Upper lobe of left lung (tissue), 4 donors: ENCODE measurements at regions not wholly inside any gene's neighbourhood (a gene's known extent, or its start where the extent isn't known, plus 50 kb on each side); places are given as distances from the start of the nearest gene placed in this dataset.

ENCODE experiments used
- POLR2A ChIP-seq, 4 donors: fragments of 450-650 bp; IDR thresholded peaks; one replicate each; pipeline ENCODE4 v1.5.1; 2016 to 2017; ENCODE audit warnings: antibody characterized with exemption in 4 of 4, mild to moderate bottlenecking in 2 of 4
- POLR2AphosphoS5 ChIP-seq, 2 donors: sonication (generic); formaldehyde crosslinking; IDR thresholded peaks; one replicate each; pipeline ENCODE4 v1.5.1; 2017; ENCODE audit warnings: antibody characterized with exemption in 2 of 2
- TF ChIP-seq, protein P1 (sequence below), 6 experiments: fragments of 450-650 bp in 4 of 6; fragments of 200-600 bp in 2 of 6; sonication (generic) in 2 of 6; IDR thresholded peaks; one replicate each; pipeline ENCODE4 v1.5.1; 2016 to 2019; ENCODE audit warnings: antibody characterized with exemption in 6 of 6

DNA sequence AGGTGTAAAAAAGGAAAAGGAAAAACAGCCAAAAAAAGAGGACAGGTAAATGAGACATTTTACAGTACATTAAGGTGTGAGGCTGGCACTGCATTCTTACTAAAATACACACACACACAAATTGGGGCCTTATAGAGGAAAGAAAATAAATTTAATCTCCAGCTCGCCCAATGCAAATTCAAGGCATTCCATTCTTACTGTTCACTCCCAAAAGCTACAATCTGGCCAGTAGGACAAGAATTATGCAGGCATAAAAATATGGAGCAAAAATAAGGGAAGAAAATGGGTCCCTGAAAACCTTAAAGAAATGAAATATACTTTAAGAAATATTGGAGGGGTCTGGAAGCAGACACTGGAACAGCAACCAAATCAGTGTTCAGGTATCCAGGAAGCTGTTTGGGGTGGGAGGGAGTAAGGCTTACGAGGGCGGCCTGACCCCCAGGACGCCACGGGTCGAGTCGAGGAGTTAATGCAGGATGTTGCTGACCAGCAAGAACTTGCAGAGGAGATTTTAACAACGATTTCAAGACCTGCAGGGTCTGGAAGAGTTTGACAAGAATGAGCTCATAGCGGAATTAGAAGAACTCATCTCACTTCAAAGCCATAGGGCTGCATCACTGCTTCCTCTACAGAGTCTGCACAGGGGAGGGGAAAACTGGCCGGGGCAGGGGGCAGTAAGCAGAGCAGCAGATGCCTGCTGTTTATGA is 245.5 kb downstream of the TBL1XR1 start:
- TF ChIP-seq, protein P1, sequence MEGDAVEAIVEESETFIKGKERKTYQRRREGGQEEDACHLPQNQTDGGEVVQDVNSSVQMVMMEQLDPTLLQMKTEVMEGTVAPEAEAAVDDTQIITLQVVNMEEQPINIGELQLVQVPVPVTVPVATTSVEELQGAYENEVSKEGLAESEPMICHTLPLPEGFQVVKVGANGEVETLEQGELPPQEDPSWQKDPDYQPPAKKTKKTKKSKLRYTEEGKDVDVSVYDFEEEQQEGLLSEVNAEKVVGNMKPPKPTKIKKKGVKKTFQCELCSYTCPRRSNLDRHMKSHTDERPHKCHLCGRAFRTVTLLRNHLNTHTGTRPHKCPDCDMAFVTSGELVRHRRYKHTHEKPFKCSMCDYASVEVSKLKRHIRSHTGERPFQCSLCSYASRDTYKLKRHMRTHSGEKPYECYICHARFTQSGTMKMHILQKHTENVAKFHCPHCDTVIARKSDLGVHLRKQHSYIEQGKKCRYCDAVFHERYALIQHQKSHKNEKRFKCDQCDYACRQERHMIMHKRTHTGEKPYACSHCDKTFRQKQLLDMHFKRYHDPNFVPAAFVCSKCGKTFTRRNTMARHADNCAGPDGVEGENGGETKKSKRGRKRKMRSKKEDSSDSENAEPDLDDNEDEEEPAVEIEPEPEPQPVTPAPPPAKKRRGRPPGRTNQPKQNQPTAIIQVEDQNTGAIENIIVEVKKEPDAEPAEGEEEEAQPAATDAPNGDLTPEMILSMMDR (IDR thresholded peaks at IDR 0.05): no peak
- TF ChIP-seq POLR2AphosphoS5 (IDR thresholded peaks at IDR 0.05) (no peak), POLR2A (IDR thresholded peaks at IDR 0.05) (no peak)
